IPS-18a (cell line): ENCODE measurements at regions not wholly inside any gene's neighbourhood (a gene's known extent, or its start where the extent isn't known, plus 50 kb on each side); places are given as distances from the start of the nearest gene placed in this dataset.

ENCODE experiments used
- H3K27ac ChIP-seq: one replicate; pipeline ENCODE4 v1.5.1; 2013; ENCODE audit warnings: low read length
- H3K27me3 ChIP-seq: one replicate; pipeline ENCODE4 v1.6.1; 2013; ENCODE audit warnings: mild to moderate bottlenecking, low read length; ENCODE audit not compliant: control insufficient read depth, insufficient read depth
- H3K36me3 ChIP-seq: one replicate; pipeline ENCODE4 v1.6.1; 2013; ENCODE audit warnings: low read depth, low read length; ENCODE audit not compliant: control insufficient read depth
- H3K4me1 ChIP-seq: one replicate; pipeline ENCODE4 v1.6.1; 2013; ENCODE audit warnings: low read depth, low read length; ENCODE audit not compliant: control insufficient read depth
- H3K4me3 ChIP-seq: one replicate; pipeline ENCODE4 v1.5.1; 2013; ENCODE audit warnings: low read length
- H3K9ac ChIP-seq: one replicate; pipeline ENCODE4 v1.6.1; 2013; ENCODE audit warnings: mild to moderate bottlenecking, low read length, moderate library complexity
- H3K9me3 ChIP-seq: one replicate; pipeline ENCODE4 v1.6.1; 2013; ENCODE audit warnings: low read depth, low read length; ENCODE audit not compliant: control insufficient read depth

- no peak overlapping the region for H3K27ac ChIP-seq
- H3K36me3 ChIP-seq: no peaks in the 10 kb centered on the region
Measured at GRCh38 chr2:217338306-217338916, 478.5 kb upstream of the TNP1 start.

GRCh38 chr2:217337771-217338170 lies 477.9 kb upstream of the TNP1 start:
- no peak overlapping the region for H3K4me3 ChIP-seq
- no peak overlapping the region for H3K27ac ChIP-seq
- no peaks in the 10 kb centered on the region for H3K9me3 ChIP-seq
- H3K36me3 ChIP-seq: no peaks in the 10 kb centered on the region
- peaks cover 4% of the 10 kb centered on the region for H3K4me1 ChIP-seq
- H3K9ac ChIP-seq: no peak overlapping the region
- H3K27me3 ChIP-seq: no peaks in the 10 kb centered on the region

More at GRCh38 chr2:217338306-217338916, 478.5 kb upstream of the TNP1 start:
- Histone ChIP-seq H3K27me3 (no peaks in the 10 kb centered on the region), H3K4me3 (no peak overlapping the region), H3K4me1 (peaks cover 4% of the 10 kb centered on the region), H3K9ac (no peak overlapping the region), H3K9me3 (no peaks in the 10 kb centered on the region)

GRCh38 chr2:217336694-217337093 lies 476.8 kb upstream of the TNP1 start:
- no peaks in the 10 kb centered on the region for H3K36me3 ChIP-seq
- H3K4me1 ChIP-seq: peaks cover 5% of the 10 kb centered on the region
- H3K27me3 ChIP-seq: no peaks in the 10 kb centered on the region
- H3K9me3 ChIP-seq: no peaks in the 10 kb centered on the region
- no peak overlapping the region for H3K9ac ChIP-seq
- no peak overlapping the region for H3K27ac ChIP-seq
- no peak overlapping the region for H3K4me3 ChIP-seq

- no peak overlapping the region for H3K27ac ChIP-seq
- no peak overlapping the region for H3K4me3 ChIP-seq
- no peaks in the 10 kb centered on the region for H3K27me3 ChIP-seq
- H3K9me3 ChIP-seq: no peaks in the 10 kb centered on the region
- H3K4me1 ChIP-seq: peaks cover 11% of the 10 kb centered on the region
- no peak overlapping the region for H3K9ac ChIP-seq
- H3K36me3 ChIP-seq: no peaks in the 10 kb centered on the region
Measured at GRCh38 chr2:217335341-217335966, 475.6 kb upstream of the TNP1 start.

- H3K4me3 ChIP-seq: no peak overlapping the region
- H3K27me3 ChIP-seq: no peaks in the 10 kb centered on the region
- H3K4me1 ChIP-seq: peaks cover 11% of the 10 kb centered on the region
- H3K9me3 ChIP-seq: no peaks in the 10 kb centered on the region
- no peak overlapping the region for H3K9ac ChIP-seq
- no peaks in the 10 kb centered on the region for H3K36me3 ChIP-seq
- H3K27ac ChIP-seq: no peak overlapping the region
Measured at GRCh38 chr2:217334561-217334960, 474.7 kb upstream of the TNP1 start.

- peaks cover 11% of the 10 kb centered on the region for H3K4me1 ChIP-seq
Measured at GRCh38 chr2:217332866-217333265, 473.0 kb upstream of the TNP1 start.

GRCh38 chr2:217332417-217332791 lies 472.5 kb upstream of the TNP1 start:
- Histone ChIP-seq H3K27ac (no peak overlapping the region), H3K9ac (no peak overlapping the region), H3K4me3 (no peak overlapping the region), H3K4me1 (peaks cover 14% of the 10 kb centered on the region), H3K27me3 (no peaks in the 10 kb centered on the region), H3K36me3 (no peaks in the 10 kb centered on the region), H3K9me3 (no peaks in the 10 kb centered on the region)

More at GRCh38 chr2:217332866-217333265, 473.0 kb upstream of the TNP1 start:
- no peaks in the 10 kb centered on the region for H3K36me3 ChIP-seq
- no peak overlapping the region for H3K4me3 ChIP-seq
- H3K27me3 ChIP-seq: no peaks in the 10 kb centered on the region
- no peaks in the 10 kb centered on the region for H3K9me3 ChIP-seq
- no peak overlapping the region for H3K9ac ChIP-seq
- no peak overlapping the region for H3K27ac ChIP-seq

- H3K27me3 ChIP-seq: no peaks in the 10 kb centered on the region
- H3K27ac ChIP-seq: no peak overlapping the region
- peaks cover 14% of the 10 kb centered on the region for H3K4me1 ChIP-seq
- H3K36me3 ChIP-seq: no peaks in the 10 kb centered on the region
- H3K9me3 ChIP-seq: no peaks in the 10 kb centered on the region
- no peak overlapping the region for H3K4me3 ChIP-seq
- H3K9ac ChIP-seq: no peak overlapping the region
Measured at GRCh38 chr2:217331523-217332416, 471.9 kb upstream of the TNP1 start.

- Histone ChIP-seq H3K9me3 (no peaks in the 10 kb centered on the region), H3K36me3 (no peaks in the 10 kb centered on the region), H3K27me3 (no peaks in the 10 kb centered on the region), H3K9ac (no peak overlapping the region), H3K4me1 (peaks cover 14% of the 10 kb centered on the region), H3K4me3 (no peak overlapping the region), H3K27ac (no peak overlapping the region)
Measured at GRCh38 chr2:217330647-217331046, 470.8 kb upstream of the TNP1 start.

- Histone ChIP-seq H3K9ac (no peak overlapping the region), H3K27ac (no peak overlapping the region), H3K27me3 (no peaks in the 10 kb centered on the region), H3K4me1 (peaks cover 11% of the 10 kb centered on the region), H3K36me3 (no peaks in the 10 kb centered on the region), H3K4me3 (no peak overlapping the region), H3K9me3 (no peaks in the 10 kb centered on the region)
Measured at GRCh38 chr2:217329023-217329431, 469.2 kb upstream of the TNP1 start.

- no peak overlapping the region for H3K9ac ChIP-seq
- no peaks in the 10 kb centered on the region for H3K27me3 ChIP-seq
- peaks cover 11% of the 10 kb centered on the region for H3K4me1 ChIP-seq
- no peak overlapping the region for H3K4me3 ChIP-seq
- no peaks in the 10 kb centered on the region for H3K36me3 ChIP-seq
- H3K27ac ChIP-seq: no peak overlapping the region
- H3K9me3 ChIP-seq: no peaks in the 10 kb centered on the region
Measured at GRCh38 chr2:217328622-217328978, 468.7 kb upstream of the TNP1 start.
